SK-N-SH (cell line): ENCODE measurements at regions not wholly inside any gene's neighbourhood (a gene's known extent, or its start where the extent isn't known, plus 50 kb on each side); places are given as distances from the start of the nearest gene placed in this dataset.

ENCODE experiments used
- CTCF ChIA-PET: fragments of 300-600, 350-600 bp; formaldehyde crosslinking; extraction: SDS; loops from one replicate; lab custom pipeline; 2021; lab: Yijun Ruan, JAX
- POLR2A ChIA-PET: fragments of 350-600 bp; sonication (Branson Sonifier 250); formaldehyde crosslinking; extraction: SDS; loops from one replicate; lab custom pipeline; 2020; ENCODE audit warnings: antibody characterized with exemption, inconsistent platforms; lab: Yijun Ruan, JAX
- DNase-seq: peaks from one replicate; pipeline ENCODE4 v3.0.0; 2012
- H2AFZ ChIP-seq: fragments of 200-600 bp; sonication (generic); 2 replicates; pipeline ENCODE4 v1.8.1; 2016; ENCODE audit warnings: antibody characterized with exemption, mild to moderate bottlenecking, low read depth
- H3F3A ChIP-seq: fragments of 200-600 bp; sonication (generic); replicated peaks from 2 replicates; pipeline ENCODE3; 2016; ENCODE audit warnings: antibody characterized with exemption, mild to moderate bottlenecking; ENCODE audit not compliant: insufficient read depth
- H3K27ac ChIP-seq, 2 experiments: fragments of 200-500 bp in 1 of 2; fragments of 200-600 bp in 1 of 2; sonication (Bioruptor generic) in 1 of 2; sonication (generic), shearing (Covaris generic) in 1 of 2; 2 replicates each; pipeline versions ENCODE4 v1.5.1 to v1.6.1; 2014 to 2016; ENCODE audit warnings: low read depth in 2 of 2, inconsistent platforms in 1 of 2, low read length in 1 of 2, mild to moderate bottlenecking in 1 of 2, mixed read lengths in 1 of 2
- H3K27me3 ChIP-seq: fragments of 200-600 bp; sonication (generic), shearing (Covaris generic); 2 replicates; pipeline ENCODE4 v1.6.1; 2016; ENCODE audit warnings: mixed run types; ENCODE audit not compliant: insufficient read depth
- H3K36me3 ChIP-seq, 2 experiments: fragments of 200-500 bp in 1 of 2; fragments of 200-600 bp in 1 of 2; sonication (Bioruptor generic) in 1 of 2; sonication (generic) in 1 of 2; replicated peaks in 1 of 2; 2 replicates each; pipeline versions ENCODE3 to v1.5.1; 2014 to 2016; ENCODE audit warnings: low read length in 1 of 2, mild to moderate bottlenecking in 1 of 2; ENCODE audit not compliant: insufficient read depth in 2 of 2, control insufficient read depth in 1 of 2
- H3K4me1 ChIP-seq, 2 experiments: fragments of 200-500 bp in 1 of 2; fragments of 200-600 bp in 1 of 2; sonication (Bioruptor generic) in 1 of 2; sonication (generic), shearing (Covaris generic) in 1 of 2; 2 replicates each; pipeline versions ENCODE4 v1.5.1 to v1.6.1; 2014 to 2016; ENCODE audit warnings: low read depth in 1 of 2, low read length in 1 of 2, mixed run types in 1 of 2; ENCODE audit not compliant: insufficient read depth in 2 of 2, control insufficient read depth in 1 of 2
- H3K4me2 ChIP-seq: fragments of 200-600 bp; sonication (generic), shearing (Covaris generic); 2 replicates; pipeline ENCODE4 v1.6.1; 2017; ENCODE audit warnings: mixed run types
- H3K4me3 ChIP-seq, 2 experiments: fragments of 200-500 bp in 1 of 2; fragments of 200-600 bp in 1 of 2; sonication (Bioruptor generic) in 1 of 2; sonication (generic), shearing (Covaris generic) in 1 of 2; 2 replicates each; pipeline versions ENCODE4 v1.5.1 to v1.8.1; 2014 to 2016; ENCODE audit warnings: low read depth in 2 of 2, inconsistent platforms in 1 of 2, low read length in 1 of 2, mild to moderate bottlenecking in 1 of 2, mixed read lengths in 1 of 2, moderate library complexity in 1 of 2
- H3K79me2 ChIP-seq: fragments of 200-600 bp; sonication (generic); 2 replicates; pipeline ENCODE4 v1.8.1; 2017; ENCODE audit warnings: mild to moderate bottlenecking; ENCODE audit not compliant: insufficient read depth
- H3K9ac ChIP-seq: fragments of 200-600 bp; sonication (generic); 2 replicates; pipeline ENCODE4 v1.6.1; 2017; ENCODE audit warnings: mixed run types
- H3K9me2 ChIP-seq: fragments of 200-600 bp; sonication (generic); 2 replicates; pipeline ENCODE4 v1.6.1; 2017; ENCODE audit warnings: mixed run types
- H3K9me3 ChIP-seq: fragments of 200-600 bp; sonication (generic); 2 replicates; pipeline ENCODE4 v1.6.1; 2017; ENCODE audit warnings: mixed run types, mild to moderate bottlenecking, moderate library complexity
- H4K20me1 ChIP-seq: fragments of 200-600 bp; sonication (generic); 2 replicates; pipeline ENCODE4 v1.6.1; 2017; ENCODE audit warnings: mild to moderate bottlenecking, mixed run types; ENCODE audit not compliant: insufficient read depth
- CHD2 ChIP-seq: fragments of 150-350 bp; IDR thresholded peaks from 2 replicates; pipeline ENCODE4 v1.6.1; 2018; ENCODE audit warnings: low read length; ENCODE audit not compliant: partially characterized antibody
- CTCF ChIP-seq: fragments of 200-600 bp; sonication (generic); IDR thresholded peaks from 2 replicates; pipeline ENCODE4 v1.6.1; 2017; ENCODE audit warnings: antibody characterized with exemption, mild to moderate bottlenecking, moderate library complexity
- ELF1 ChIP-seq: IDR thresholded peaks from 2 replicates; pipeline ENCODE4 v1.4.0; 2012
- FOXJ3 ChIP-seq: sonication (generic); formaldehyde crosslinking; IDR thresholded peaks from 2 replicates; pipeline ENCODE4 v1.5.1; 2020; ENCODE audit warnings: mild to moderate bottlenecking, missing genetic modification reagents
- JUND ChIP-seq: IDR thresholded peaks from 2 replicates; pipeline ENCODE4 v1.4.0; 2012
- MXI1 ChIP-seq: IDR thresholded peaks from 2 replicates; pipeline ENCODE4 v1.6.1; 2012; ENCODE audit warnings: mild to moderate bottlenecking, low read depth, low read length, improper control_type of control experiment
- NFIC ChIP-seq: IDR thresholded peaks from 2 replicates; pipeline ENCODE4 v1.4.0; 2012; ENCODE audit warnings: borderline replicate concordance
- PBX3 ChIP-seq: IDR thresholded peaks from 2 replicates; pipeline ENCODE4; 2012
- RAD21 ChIP-seq: IDR thresholded peaks from 2 replicates; pipeline ENCODE4 v1.6.1; 2012; ENCODE audit warnings: mild to moderate bottlenecking, low read length
- RCOR1 ChIP-seq: fragments of 150-350 bp; IDR thresholded peaks from 2 replicates; pipeline ENCODE4 v1.6.1; 2017; ENCODE audit warnings: antibody characterized with exemption, low read length
- REST ChIP-seq: IDR thresholded peaks from 2 replicates; pipeline ENCODE4 v1.6.1; 2012; ENCODE audit warnings: mild to moderate bottlenecking, low read depth, low read length, moderate library complexity
- RXRA ChIP-seq: IDR thresholded peaks from 2 replicates; pipeline ENCODE4 v1.4.0; 2012; ENCODE audit warnings: low read depth, mild to moderate bottlenecking, borderline replicate concordance
- SIN3A ChIP-seq: IDR thresholded peaks from 2 replicates; pipeline ENCODE4 v1.6.1; 2012; ENCODE audit warnings: low read depth, mild to moderate bottlenecking, low read length, moderate library complexity, borderline replicate concordance
- TCF12 ChIP-seq: IDR thresholded peaks from 2 replicates; pipeline ENCODE4 v1.4.0; 2012
- TEAD4 ChIP-seq: IDR thresholded peaks from 2 replicates; pipeline ENCODE4 v1.4.0; 2012; ENCODE audit warnings: mild to moderate bottlenecking, borderline replicate concordance; ENCODE audit not compliant: insufficient read depth
- USF1 ChIP-seq: IDR thresholded peaks from 2 replicates; pipeline ENCODE4 v1.4.0; 2012; ENCODE audit warnings: low read depth, borderline replicate concordance
- WGBS: methylation state at CpG from one replicate; pipeline ENCODE4 v1.1.6; 2017; ENCODE audit warnings: low lambda C conversion rate; 5-methylcytosine and 5-hydroxymethylcytosine counted together

GRCh38 chr14:100673807-100674154, 52.9 kb upstream of the DLK1 start (continued):
- TF ChIP-seq REST: no peak
- TF ChIP-seq FOXJ3 (CRISPR knock-in tag): no peak
- no peak for TF ChIP-seq JUND

GRCh38 chr14:100674428-100674827, 52.3 kb upstream of the DLK1 start:
- POLR2A ChIA-PET: interaction anchor here (1.0 to 4.8 kb wide), 9 partner anchors 16 to 289 kb away, joined by 4 to 57 read pairs (median 11); partner anchors contain the start of genes DLK1 and RTL1
- 90% methylated on average over 5 of the region's 5 CpGs for WGBS
- CTCF ChIA-PET: interaction anchor here (0.6 to 6.3 kb wide), 12 partner anchors 10 to 1084 kb away, joined by 3 to 41 read pairs (median 4); no protein-coding TSS in a partner anchor

More at GRCh38 chr14:100674428-100674827, 52.3 kb upstream of the DLK1 start:
- H3K4me1 ChIP-seq: peaks cover 0 to 91% of the 10 kb centered on the region in 2 experiments; a peak in 2 of 4 replicates
- no peak overlapping the region for H3K4me3 ChIP-seq
- no peak for TF ChIP-seq CHD2
- no peak for TF ChIP-seq RAD21
- no peak for TF ChIP-seq TCF12
- no peak for TF ChIP-seq PBX3
- TF ChIP-seq FOXJ3 (CRISPR knock-in tag): no peak
- no peak for TF ChIP-seq ELF1
- TF ChIP-seq USF1: no peak
- no peak for TF ChIP-seq RXRA
- no peak for TF ChIP-seq RCOR1
- no peak for TF ChIP-seq TEAD4
- no peak for TF ChIP-seq NFIC
- no peak for TF ChIP-seq SIN3A
- TF ChIP-seq MXI1: no peak
- no peak for TF ChIP-seq CTCF
- no peaks in the 10 kb centered on the region for H3K9me3 ChIP-seq
- H3K9me2 ChIP-seq: no peaks in the 10 kb centered on the region
- DNase-seq: no peak
- H3K36me3 ChIP-seq: no peaks in the 10 kb centered on the region
- no peak overlapping the region for H3K4me2 ChIP-seq
- H3K79me2 ChIP-seq: no peaks in the 10 kb centered on the region
- no peaks in the 10 kb centered on the region for H4K20me1 ChIP-seq
- no peaks in the 10 kb centered on the region for H3F3A ChIP-seq
- no peaks in the 10 kb centered on the region for H3K27me3 ChIP-seq
- H3K27ac ChIP-seq: peak overlapping the region in 1 of 2 experiments; percentile 99; a peak in 2 of 4 replicates
- no peak overlapping the region for H2AFZ ChIP-seq
- H3K9ac ChIP-seq: no peak overlapping the region
